OCI-LY1 (cell line): ENCODE measurements at regions not wholly inside any gene's neighbourhood (a gene's known extent, or its start where the extent isn't known, plus 50 kb on each side); places are given as distances from the start of the nearest gene placed in this dataset.

ENCODE experiments used
- EZH2 ChIP-seq: fragments of 200-600 bp; sonication (generic), shearing (Covaris generic); IDR thresholded peaks from 2 replicates; pipeline ENCODE4 v1.8.0; 2017; ENCODE audit warnings: borderline replicate concordance, mixed run types, mild to moderate bottlenecking, antibody characterized with exemption, low read length, moderate library complexity, mixed read lengths
- TF ChIP-seq, protein P1 (sequence below): fragments of 200-600 bp; sonication (generic), shearing (Covaris generic); IDR thresholded peaks from 2 replicates; pipeline ENCODE4 v1.5.1; 2017; ENCODE audit warnings: mild to moderate bottlenecking, antibody characterized with exemption, low read length, moderate library complexity, mixed read lengths

DNA sequence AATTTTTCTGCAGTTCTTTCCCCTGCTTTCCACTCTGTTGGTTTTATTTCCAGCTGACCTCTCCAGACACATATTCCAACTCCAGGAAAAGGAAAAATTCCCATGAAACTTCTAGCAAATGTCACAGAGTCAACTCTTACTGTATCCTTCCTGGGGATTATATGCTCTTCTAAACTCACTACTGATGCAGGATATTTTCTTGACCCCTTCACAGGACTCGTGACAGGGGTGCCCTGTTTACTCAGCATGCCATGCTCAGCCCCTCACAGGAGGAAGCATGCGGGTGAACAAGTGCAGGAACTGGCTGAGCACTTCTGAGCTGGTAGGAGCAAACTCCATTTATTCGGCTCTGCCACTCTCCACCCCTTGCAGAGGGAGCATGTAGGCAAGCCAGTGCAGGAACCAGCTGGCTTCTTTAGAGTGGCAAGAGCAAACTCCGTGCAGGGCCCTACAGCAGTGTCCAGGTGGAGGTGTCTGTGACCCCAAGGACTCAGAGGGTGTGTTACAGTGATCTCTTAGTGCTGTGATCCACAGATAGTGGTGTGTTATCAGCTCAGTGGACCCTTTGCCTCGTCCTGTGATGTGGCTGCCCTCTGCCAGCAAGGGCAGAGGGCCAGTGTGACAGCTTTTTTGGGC, 413.6 kb upstream of the GRM7 start:
- TF ChIP-seq, protein P1, sequence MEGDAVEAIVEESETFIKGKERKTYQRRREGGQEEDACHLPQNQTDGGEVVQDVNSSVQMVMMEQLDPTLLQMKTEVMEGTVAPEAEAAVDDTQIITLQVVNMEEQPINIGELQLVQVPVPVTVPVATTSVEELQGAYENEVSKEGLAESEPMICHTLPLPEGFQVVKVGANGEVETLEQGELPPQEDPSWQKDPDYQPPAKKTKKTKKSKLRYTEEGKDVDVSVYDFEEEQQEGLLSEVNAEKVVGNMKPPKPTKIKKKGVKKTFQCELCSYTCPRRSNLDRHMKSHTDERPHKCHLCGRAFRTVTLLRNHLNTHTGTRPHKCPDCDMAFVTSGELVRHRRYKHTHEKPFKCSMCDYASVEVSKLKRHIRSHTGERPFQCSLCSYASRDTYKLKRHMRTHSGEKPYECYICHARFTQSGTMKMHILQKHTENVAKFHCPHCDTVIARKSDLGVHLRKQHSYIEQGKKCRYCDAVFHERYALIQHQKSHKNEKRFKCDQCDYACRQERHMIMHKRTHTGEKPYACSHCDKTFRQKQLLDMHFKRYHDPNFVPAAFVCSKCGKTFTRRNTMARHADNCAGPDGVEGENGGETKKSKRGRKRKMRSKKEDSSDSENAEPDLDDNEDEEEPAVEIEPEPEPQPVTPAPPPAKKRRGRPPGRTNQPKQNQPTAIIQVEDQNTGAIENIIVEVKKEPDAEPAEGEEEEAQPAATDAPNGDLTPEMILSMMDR = no peak
- no peak for TF ChIP-seq EZH2
